Stimulated activated memory B cell treated with anti-CD40 and anti-IgM and Interleukin-4, amounts not matched to agents 10 μg/mL and 1 μg/mL and 100 μg/mL, for 72 hours (primary cell): ENCODE measurements at regions not wholly inside any gene's neighbourhood (a gene's known extent, or its start where the extent isn't known, plus 50 kb on each side); places are given as distances from the start of the nearest gene placed in this dataset.
"Not testable (repeated sequence)": the region's sequence is repeated elsewhere in the genome, so short reads cannot be mapped to it uniquely, and the experiment has no call there.

Source experiments
- ATAC-seq: fragments of 150-1000 bp; cut with Tn5 transposase; 2 replicates; pipeline ENCODE4 v1.10.0; 2021
- H3K27ac Mint-ChIP-seq: one replicate; pipeline ENCODE4 v1.8.0; 2022; ENCODE audit warnings: mild to moderate bottlenecking, mixed read lengths
- H3K27me3 Mint-ChIP-seq: one replicate; pipeline ENCODE4 v1.8.0; 2022; ENCODE audit warnings: mixed read lengths
- H3K36me3 Mint-ChIP-seq: one replicate; pipeline ENCODE4 v1.8.0; 2022; ENCODE audit warnings: mixed read lengths
- H3K4me1 Mint-ChIP-seq: one replicate; pipeline ENCODE4 v1.8.0; 2022; ENCODE audit warnings: mixed read lengths
- H3K4me3 Mint-ChIP-seq: one replicate; pipeline ENCODE4 v1.8.0; 2022; ENCODE audit warnings: mild to moderate bottlenecking, moderate library complexity, mixed read lengths
- H3K9me3 Mint-ChIP-seq: one replicate; pipeline ENCODE4 v1.8.0; 2022; ENCODE audit warnings: mixed read lengths

DNA sequence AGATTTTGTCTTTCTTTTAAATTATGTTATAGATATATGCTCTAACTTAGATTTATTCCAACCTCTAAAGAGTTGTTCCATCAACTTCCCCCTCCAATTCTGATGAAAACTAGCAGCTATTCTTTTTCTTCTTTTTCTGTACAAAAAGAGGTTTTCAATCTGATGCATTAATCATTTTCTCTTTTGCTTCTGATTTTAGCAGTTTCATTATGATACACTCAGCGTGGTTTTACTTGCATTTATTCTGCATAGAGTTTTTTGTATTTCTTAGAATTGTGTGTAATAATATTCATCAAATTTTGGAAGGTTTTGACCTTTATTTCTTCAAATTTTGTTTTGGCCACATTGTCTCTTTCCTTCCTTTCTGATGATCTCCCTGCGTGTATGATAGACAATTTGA is 968.1 kb upstream of the CDH18 start:
- no peak overlapping the region for H3K27ac Mint-ChIP-seq
- H3K4me3 Mint-ChIP-seq: no peak overlapping the region
- no peaks in the 10 kb centered on the region for H3K4me1 Mint-ChIP-seq
- peaks cover 2% of the 10 kb centered on the region for H3K9me3 Mint-ChIP-seq
- no peaks in the 10 kb centered on the region for H3K27me3 Mint-ChIP-seq
- ATAC-seq: no peak
- no peaks in the 10 kb centered on the region for H3K36me3 Mint-ChIP-seq

DNA sequence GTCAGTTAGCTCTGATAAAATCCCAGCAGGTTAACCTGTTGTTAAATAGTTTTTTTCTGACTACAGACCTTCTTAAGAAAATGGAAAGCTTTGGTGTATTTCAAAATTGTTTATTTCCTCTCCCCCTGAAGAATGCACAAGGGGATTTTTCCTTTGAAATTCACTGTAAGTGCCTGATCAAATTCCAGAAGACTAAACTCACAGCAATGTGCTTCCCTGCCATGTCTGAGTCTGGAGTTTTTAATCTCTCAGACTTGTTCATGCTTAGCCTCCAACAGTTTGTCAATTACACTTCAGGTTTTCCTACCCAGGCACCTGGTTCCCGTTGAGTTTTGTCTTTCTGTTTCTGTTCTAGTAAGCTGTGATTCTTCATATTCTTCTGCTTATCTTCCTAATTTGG is 961.6 kb upstream of the CDH18 start:
- Mint-ChIP-seq H3K36me3 (no peaks in the 10 kb centered on the region), H3K4me1 (no peaks in the 10 kb centered on the region), H3K4me3 (no peak overlapping the region), H3K9me3 (peaks cover 5% of the 10 kb centered on the region), H3K27ac (no peak overlapping the region), H3K27me3 (peaks cover 8% of the 10 kb centered on the region)
- no peak for ATAC-seq

DNA sequence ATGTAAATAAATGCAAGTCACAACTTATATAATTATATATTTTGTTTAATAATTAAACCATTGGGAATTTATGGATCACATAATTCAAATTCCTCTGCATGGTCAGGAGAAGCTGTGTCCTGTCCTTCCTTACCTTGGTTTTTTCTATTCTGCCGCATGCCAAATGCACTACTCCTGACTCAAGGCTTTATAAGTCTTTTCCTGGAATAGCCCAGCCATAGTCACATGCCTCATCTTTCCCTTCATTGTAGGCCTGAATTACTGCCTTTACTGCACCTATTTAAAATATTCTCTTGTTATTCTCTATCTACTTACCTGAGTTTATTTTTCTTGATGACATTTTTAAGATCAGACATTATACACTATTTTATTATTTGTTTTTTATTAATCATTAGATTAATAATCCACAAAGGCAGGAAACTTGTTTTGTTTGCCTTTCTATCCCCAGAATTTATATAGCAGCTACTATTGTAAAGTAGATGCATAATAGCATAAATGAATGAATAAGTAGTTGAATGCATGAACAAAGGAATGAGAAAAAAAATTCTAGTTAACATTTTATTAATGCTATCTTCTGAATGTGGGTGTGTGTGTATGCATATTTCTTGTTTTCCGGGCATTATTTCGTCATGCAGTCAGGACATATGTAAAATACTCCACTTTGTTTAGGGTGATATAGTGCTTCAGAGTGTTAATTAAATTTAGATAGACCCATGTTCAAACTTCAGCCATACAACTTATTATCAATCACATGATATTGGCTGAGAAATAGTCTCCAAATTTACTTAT is 955.4 kb upstream of the CDH18 start:
- H3K9me3 Mint-ChIP-seq, H3K36me3 Mint-ChIP-seq, ATAC-seq, H3K4me3 Mint-ChIP-seq, H3K27me3 Mint-ChIP-seq, H3K4me1 Mint-ChIP-seq, H3K27ac Mint-ChIP-seq: not testable (repeated sequence)

DNA sequence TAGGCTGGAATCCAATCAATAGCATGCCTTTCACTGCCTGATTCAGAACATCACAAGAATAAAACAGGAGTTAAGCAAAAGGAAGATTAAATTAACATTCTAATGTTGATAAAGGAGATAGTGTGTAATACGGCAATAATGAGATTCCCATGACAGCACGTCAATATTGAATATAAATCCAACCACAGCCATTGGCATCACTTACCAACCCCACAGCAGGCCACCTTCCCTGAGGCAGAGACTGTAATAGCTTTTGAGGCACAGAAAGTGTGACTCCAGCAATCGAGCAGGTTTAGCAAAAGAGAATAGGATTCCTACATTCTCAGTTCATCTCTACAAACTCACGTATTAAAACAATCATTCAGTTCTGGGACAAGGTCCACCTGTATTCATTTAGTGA is 954.6 kb upstream of the CDH18 start:
- H3K4me3 Mint-ChIP-seq, H3K27me3 Mint-ChIP-seq, H3K27ac Mint-ChIP-seq, H3K36me3 Mint-ChIP-seq, ATAC-seq, H3K4me1 Mint-ChIP-seq, H3K9me3 Mint-ChIP-seq: not testable (repeated sequence)

DNA sequence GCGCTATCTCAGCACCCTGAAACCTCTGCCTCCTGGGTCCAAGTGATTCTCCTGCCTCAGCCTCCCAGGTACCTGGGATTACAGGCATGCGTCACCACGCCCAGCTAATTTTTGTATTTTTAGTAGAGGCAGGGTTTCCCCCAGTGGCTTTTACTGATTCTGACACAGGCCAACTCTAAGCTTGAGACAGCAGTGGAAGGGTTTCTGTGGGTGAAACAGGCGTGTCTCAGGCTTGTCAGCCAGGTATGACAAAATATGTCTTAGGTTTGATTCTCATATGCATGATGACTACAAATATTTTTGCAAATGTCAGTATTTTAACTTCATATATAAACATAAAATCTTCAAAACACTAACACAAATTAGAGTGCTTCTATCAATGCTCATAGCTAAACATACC is 952.8 kb upstream of the CDH18 start:
- not testable (repeated sequence) for H3K27me3 Mint-ChIP-seq, H3K4me1 Mint-ChIP-seq, H3K36me3 Mint-ChIP-seq, ATAC-seq, H3K4me3 Mint-ChIP-seq, H3K9me3 Mint-ChIP-seq, H3K27ac Mint-ChIP-seq

DNA sequence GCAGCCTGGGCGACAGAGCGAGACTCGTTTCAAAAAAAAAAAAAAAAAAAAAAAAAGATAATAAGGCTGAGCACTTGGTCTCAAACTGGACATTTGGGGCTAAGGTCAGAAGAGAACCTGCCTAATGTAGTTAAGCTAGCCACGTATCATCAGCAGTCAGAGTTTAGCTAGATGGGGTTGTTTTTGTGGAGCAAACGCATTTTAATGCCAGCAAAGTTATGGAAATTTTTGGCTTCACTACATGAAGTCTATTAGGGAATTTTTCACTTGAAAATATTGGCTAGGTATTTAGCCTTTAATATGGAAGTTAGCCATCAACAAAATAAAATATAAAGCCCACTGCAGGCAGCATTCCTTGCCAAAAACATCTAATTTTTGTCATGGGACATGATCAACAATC is 902.9 kb upstream of the CDH18 start:
- ATAC-seq, H3K4me1 Mint-ChIP-seq, H3K4me3 Mint-ChIP-seq, H3K27ac Mint-ChIP-seq, H3K9me3 Mint-ChIP-seq, H3K36me3 Mint-ChIP-seq, H3K27me3 Mint-ChIP-seq: not testable (repeated sequence)

DNA sequence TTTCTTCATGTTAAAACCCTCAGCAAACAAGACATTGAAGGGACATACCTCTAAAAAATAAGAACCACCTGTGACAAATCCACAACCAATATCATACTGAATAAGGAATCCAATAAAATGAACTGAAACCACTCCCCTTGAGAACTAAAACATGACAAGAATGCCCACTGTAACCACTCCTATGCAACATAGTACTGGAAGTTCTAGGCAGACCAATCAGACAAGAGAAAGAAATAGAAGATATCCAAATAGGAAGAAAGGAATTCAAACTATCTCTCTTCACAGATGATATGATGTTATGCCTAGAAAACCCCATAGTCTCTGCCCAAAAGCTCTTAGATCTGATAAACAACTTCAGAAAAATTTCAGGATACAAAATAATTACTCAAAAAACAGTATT is 887.7 kb upstream of the CDH18 start:
- not testable (repeated sequence) for H3K27me3 Mint-ChIP-seq, H3K36me3 Mint-ChIP-seq, H3K4me3 Mint-ChIP-seq, H3K27ac Mint-ChIP-seq, H3K4me1 Mint-ChIP-seq, H3K9me3 Mint-ChIP-seq, ATAC-seq

DNA sequence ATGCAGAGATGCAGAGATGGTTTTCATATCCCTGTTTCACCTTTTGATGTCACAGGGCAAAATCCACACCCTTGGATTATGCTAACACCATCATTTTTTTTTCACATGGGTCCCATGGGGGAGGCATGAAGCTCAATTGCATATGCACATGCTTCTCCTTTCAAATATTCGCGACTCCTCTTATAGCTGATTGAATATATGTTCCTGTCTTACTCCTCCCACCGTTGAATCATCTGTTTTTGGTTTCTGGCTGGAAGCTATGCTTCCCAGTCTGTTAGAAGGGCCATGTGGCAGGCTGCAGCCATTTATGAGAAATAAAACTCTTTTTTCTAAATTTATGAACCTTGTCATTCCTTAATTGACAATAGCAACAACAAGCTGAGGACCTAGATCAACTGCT is 877.9 kb upstream of the CDH18 start:
- H3K27ac Mint-ChIP-seq, H3K9me3 Mint-ChIP-seq, ATAC-seq, H3K4me1 Mint-ChIP-seq, H3K4me3 Mint-ChIP-seq, H3K27me3 Mint-ChIP-seq, H3K36me3 Mint-ChIP-seq: not testable (repeated sequence)

DNA sequence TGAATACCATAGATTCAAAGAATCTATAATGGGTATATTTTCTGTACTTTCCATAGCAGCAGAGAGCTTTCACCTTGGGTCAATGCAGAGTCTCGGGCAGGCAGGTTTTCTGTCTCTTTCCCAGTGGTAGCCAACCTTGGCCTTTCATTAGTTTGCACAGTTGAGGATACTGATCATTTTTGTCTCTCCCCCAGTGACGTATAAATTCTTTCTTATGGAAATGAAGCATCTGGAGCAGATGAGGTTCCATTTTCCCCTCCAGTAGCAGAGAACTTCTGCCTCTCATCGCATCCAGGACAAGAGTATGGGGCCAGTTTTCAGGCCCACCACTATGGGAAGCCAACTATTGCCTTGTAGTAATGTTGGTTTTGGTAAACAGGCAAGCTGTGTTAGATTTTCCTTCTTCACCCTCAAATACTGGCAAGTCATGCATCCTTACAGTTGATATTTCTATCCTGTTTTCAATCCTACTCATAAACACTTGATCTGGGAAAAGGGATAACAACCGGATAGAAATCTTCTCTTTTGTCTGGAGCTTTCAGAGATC is 845.2 kb upstream of the CDH18 start:
- no peaks in the 10 kb centered on the region for H3K36me3 Mint-ChIP-seq
- H3K9me3 Mint-ChIP-seq: peaks cover under 1% of the 10 kb centered on the region
- ATAC-seq: peak; percentile 51
- peaks cover 7% of the 10 kb centered on the region for H3K4me1 Mint-ChIP-seq
- no peak overlapping the region for H3K27ac Mint-ChIP-seq
- H3K4me3 Mint-ChIP-seq: no peak overlapping the region
- no peaks in the 10 kb centered on the region for H3K27me3 Mint-ChIP-seq

DNA sequence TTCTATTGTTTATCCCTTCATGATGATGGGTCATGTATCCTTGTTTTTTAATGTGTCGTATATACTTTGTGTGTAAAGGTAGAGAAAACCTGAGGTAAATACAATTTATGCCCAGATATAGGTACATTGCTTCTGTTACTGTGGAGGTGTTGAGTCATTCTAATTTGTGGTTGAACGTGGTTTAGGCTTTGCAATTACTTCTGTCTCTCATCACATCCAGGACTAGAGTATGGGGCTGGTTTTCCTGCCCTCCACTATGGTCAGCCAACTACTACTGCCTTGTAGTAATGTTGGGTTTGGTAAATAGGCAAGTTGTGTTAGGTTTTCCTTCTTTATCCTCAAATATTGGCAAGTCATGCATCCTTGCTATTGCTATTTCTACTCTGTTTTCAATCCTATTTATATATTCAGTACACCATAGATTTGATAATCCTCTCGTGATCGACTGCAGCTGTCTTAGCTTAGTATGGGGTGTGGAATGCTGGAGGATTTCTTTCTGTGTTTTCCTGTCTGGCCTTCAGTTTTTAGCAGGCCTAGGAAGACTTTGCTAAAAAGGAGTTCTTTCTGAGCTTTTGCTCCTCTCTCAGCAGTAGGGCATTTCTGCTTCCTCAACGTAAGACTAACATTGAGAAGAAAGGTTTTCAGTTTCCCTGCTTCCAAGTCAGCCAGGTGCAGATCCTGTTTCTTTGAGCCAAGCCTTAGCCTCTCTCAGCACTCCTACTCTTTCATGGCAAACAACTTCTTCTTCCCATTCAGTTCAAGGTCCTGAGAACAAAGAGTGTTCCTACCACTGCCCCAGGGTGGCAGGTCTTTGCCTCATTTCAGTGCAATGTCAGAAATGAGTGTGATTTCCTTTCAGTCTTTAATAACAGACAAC is 844.4 kb upstream of the CDH18 start:
- no peaks in the 10 kb centered on the region for H3K27me3 Mint-ChIP-seq
- no peaks in the 10 kb centered on the region for H3K36me3 Mint-ChIP-seq
- peaks cover 7% of the 10 kb centered on the region for H3K4me1 Mint-ChIP-seq
- peak; percentile 61 for ATAC-seq
- no peak overlapping the region for H3K4me3 Mint-ChIP-seq
- no peaks in the 10 kb centered on the region for H3K9me3 Mint-ChIP-seq
- no peak overlapping the region for H3K27ac Mint-ChIP-seq

DNA sequence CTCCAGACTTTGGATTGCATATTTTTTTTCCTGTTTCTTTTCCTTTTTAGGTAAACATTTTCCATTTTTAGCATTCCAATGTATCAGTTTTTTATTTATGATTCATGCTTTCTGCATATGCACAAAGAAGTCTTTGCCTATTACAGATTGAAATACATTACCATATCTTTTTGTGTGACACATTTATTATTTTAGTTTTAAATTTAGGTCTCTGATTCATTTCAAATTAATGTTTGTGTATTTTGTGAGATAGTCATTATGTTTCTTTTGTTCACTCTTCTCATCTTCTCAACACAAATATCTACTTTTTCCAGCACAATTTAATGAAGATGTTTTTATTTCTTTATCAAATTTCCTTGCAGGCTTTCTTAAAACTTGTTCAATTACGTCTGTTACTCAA is 838.0 kb upstream of the CDH18 start:
- not testable (repeated sequence) for ATAC-seq, H3K27ac Mint-ChIP-seq, H3K4me1 Mint-ChIP-seq, H3K9me3 Mint-ChIP-seq, H3K4me3 Mint-ChIP-seq, H3K27me3 Mint-ChIP-seq, H3K36me3 Mint-ChIP-seq

DNA sequence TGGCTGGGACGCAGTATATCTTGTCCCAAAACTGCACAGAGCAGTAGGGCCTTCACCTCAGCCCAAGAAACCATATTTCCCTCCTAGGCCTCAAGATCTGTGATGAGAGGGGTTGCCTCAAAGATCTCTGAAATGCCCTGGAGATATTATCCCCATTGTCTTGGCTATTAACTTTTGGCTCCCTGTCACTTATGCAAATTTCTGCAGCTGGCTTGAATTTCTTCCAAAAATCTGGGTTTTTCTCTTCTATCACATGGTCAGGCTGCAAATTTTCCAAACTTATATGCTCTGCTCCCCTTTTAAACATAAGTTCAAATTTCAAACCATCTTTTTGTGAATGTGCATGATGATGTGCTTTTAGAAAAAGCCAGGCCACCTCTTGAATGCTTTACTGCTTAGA is 809.2 kb upstream of the CDH18 start:
- H3K36me3 Mint-ChIP-seq, H3K27ac Mint-ChIP-seq, H3K9me3 Mint-ChIP-seq, H3K4me1 Mint-ChIP-seq, H3K27me3 Mint-ChIP-seq, H3K4me3 Mint-ChIP-seq, ATAC-seq: not testable (repeated sequence)

DNA sequence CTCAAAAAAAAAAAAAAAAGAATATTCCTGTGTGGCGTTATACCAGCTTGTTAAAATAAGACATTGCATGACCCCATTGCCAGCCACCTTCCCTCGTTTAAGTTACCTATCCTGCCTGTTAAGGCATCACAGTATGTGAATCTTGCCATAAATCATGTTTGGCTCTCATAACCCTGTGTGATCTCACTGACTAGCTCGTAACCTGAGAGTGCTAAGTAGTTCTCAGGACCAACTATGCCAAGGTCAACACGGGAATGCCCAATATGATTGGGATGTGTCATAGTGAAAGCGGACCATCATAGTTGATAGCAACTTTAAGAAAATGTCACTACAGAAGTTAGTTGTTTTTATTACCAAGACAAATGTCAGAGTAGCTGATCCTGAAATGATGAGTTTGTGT is 796.8 kb upstream of the CDH18 start:
- H3K27ac Mint-ChIP-seq, H3K4me3 Mint-ChIP-seq, H3K36me3 Mint-ChIP-seq, H3K27me3 Mint-ChIP-seq, H3K9me3 Mint-ChIP-seq, H3K4me1 Mint-ChIP-seq, ATAC-seq: not testable (repeated sequence)

DNA sequence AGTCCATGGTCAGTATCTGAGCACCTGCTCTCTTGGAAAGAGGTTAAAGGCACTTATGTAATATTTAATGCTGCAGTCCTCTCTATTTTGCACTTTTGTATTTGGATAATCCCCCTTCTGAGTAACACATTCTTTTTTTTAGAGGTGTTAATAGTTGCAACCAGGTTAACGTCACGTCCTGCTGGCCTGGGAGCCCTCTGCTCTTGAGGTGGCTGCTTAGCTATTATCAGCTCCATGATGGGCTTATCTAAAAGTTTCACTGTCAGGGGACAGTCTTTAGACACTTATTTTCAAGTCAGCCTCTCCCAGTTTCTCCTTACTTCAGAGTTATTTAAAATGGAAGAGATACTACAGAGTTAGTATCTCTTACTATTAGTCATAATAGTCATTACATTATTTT is 795.5 kb upstream of the CDH18 start:
- not testable (repeated sequence) for H3K27me3 Mint-ChIP-seq, H3K9me3 Mint-ChIP-seq, H3K4me3 Mint-ChIP-seq, ATAC-seq, H3K36me3 Mint-ChIP-seq, H3K4me1 Mint-ChIP-seq, H3K27ac Mint-ChIP-seq

DNA sequence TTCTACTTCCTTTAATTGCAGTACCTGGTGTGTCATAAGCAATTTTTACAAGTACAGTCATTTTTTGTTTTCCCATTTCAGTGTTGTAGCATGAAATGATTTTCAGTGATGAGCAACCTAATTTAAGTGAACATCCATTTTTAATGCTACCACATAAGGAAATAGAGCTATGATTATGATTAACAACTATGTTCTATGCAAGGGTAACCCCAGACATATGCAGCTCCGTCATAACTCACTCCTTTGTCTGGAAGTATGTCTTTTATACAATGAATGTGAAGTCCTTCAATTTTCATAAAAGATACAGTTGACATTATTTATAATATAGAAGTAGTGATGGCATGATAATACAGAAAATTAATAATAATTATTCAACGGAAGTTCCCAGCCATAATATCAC is 783.3 kb upstream of the CDH18 start:
- H3K9me3 Mint-ChIP-seq, H3K27me3 Mint-ChIP-seq, ATAC-seq, H3K36me3 Mint-ChIP-seq, H3K4me1 Mint-ChIP-seq, H3K4me3 Mint-ChIP-seq, H3K27ac Mint-ChIP-seq: not testable (repeated sequence)

DNA sequence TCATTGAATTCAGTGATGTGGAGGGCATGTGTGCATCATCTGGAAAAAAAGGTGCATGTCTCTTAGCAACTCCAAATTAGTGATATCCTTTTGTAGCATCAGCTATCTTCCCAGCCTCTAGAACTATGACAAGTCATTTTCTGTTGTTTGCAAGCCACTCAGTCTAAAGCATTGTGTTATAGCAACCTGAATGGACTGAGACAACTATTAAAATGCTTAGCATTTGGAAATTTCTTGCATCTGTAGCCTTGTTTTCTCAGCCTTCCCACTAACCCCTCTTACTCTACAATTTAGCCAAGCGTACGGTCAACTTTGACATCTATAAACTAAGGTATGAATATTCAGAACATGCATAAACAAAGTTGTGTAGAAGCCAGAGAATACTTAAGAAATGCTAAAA is 777.1 kb upstream of the CDH18 start:
- not testable (repeated sequence) for H3K36me3 Mint-ChIP-seq, H3K4me3 Mint-ChIP-seq, H3K4me1 Mint-ChIP-seq, H3K27me3 Mint-ChIP-seq, H3K27ac Mint-ChIP-seq, ATAC-seq, H3K9me3 Mint-ChIP-seq
